C4-2B (cell line): ENCODE measurements at regions not wholly inside any gene's neighbourhood (a gene's known extent, or its start where the extent isn't known, plus 50 kb on each side); places are given as distances from the start of the nearest gene placed in this dataset.

Experiments
- H3K27ac ChIP-seq: fragments of 450-650 bp; 2 replicates; pipeline ENCODE4 v1.5.1; 2017
- CTCF ChIP-seq: fragments of 450-650 bp; conservative IDR thresholded peaks from 2 replicates; pipeline ENCODE4 v1.5.1; 2017; ENCODE audit warnings: mild to moderate bottlenecking
- ZFX ChIP-seq: fragments of 450-650 bp; IDR thresholded peaks from 2 replicates; pipeline ENCODE4 v1.6.1; 2017

GRCh38 chr7:42407021-42407710 lies 170.2 kb upstream of the GLI3 start:
- TF ChIP-seq ZFX (no peak), CTCF (no peak)

GRCh38 chr7:42406358-42406757 lies 169.3 kb upstream of the GLI3 start:
- no peak for TF ChIP-seq ZFX
- TF ChIP-seq CTCF, result no peak
- no peak overlapping the region for H3K27ac ChIP-seq

More at GRCh38 chr7:42407021-42407710, 170.2 kb upstream of the GLI3 start:
- no peak overlapping the region for H3K27ac ChIP-seq

- TF ChIP-seq CTCF (no peak), ZFX (no peak)
Measured at GRCh38 chr7:42405782-42406181, 168.8 kb upstream of the GLI3 start.

GRCh38 chr7:42403831-42404230 lies 166.8 kb upstream of the GLI3 start:
- TF ChIP-seq ZFX (no peak), CTCF (no peak)
- no peak overlapping the region for H3K27ac ChIP-seq

More at GRCh38 chr7:42405782-42406181, 168.8 kb upstream of the GLI3 start:
- no peak overlapping the region for H3K27ac ChIP-seq

- H3K27ac ChIP-seq, result no peak overlapping the region
- no peak for TF ChIP-seq CTCF
- TF ChIP-seq ZFX, result no peak
Measured at GRCh38 chr7:42400961-42401360, 164.0 kb upstream of the GLI3 start.

- H3K27ac ChIP-seq, result no peak overlapping the region
- TF ChIP-seq CTCF, result no peak
- TF ChIP-seq ZFX, result no peak
Measured at GRCh38 chr7:42400211-42400772, 163.3 kb upstream of the GLI3 start.

- TF ChIP-seq ZFX (no peak), CTCF (no peak)
- no peak overlapping the region for H3K27ac ChIP-seq
Measured at GRCh38 chr7:42395607-42396006, 158.6 kb upstream of the GLI3 start.
